KMS-11 (cell line): ENCODE measurements at regions not wholly inside any gene's neighbourhood (a gene's known extent, or its start where the extent isn't known, plus 50 kb on each side); places are given as distances from the start of the nearest gene placed in this dataset.
A peak's percentile ranks its signal among the peaks of the same experiment; 100 is the strongest.

Source experiments
- H2AFZ ChIP-seq: fragments of 200-600 bp; sonication (generic); 2 replicates; pipeline ENCODE4 v1.6.1; 2016; ENCODE audit warnings: antibody characterized with exemption, mixed run types, low read depth
- H3K27ac ChIP-seq: fragments of 200-600 bp; sonication (generic); 2 replicates; pipeline ENCODE4 v1.6.1; 2016; ENCODE audit warnings: mild to moderate bottlenecking, mixed run types
- H3K27me3 ChIP-seq: fragments of 200-600 bp; sonication (generic); 2 replicates; pipeline ENCODE4 v1.6.1; 2017; ENCODE audit warnings: mild to moderate bottlenecking, low read depth, mixed run types, moderate library complexity; ENCODE audit not compliant: insufficient read depth
- H3K36me3 ChIP-seq: fragments of 200-600 bp; sonication (generic); 2 replicates; pipeline ENCODE4 v1.6.1; 2017; ENCODE audit warnings: mild to moderate bottlenecking, mixed run types; ENCODE audit not compliant: insufficient read depth
- H3K4me1 ChIP-seq: fragments of 200-600 bp; sonication (generic); 2 replicates; pipeline ENCODE4 v1.6.1; 2016; ENCODE audit warnings: mild to moderate bottlenecking, low read depth, mixed run types; ENCODE audit not compliant: poor library complexity, severe bottlenecking
- H3K4me2 ChIP-seq: fragments of 200-600 bp; sonication (generic); 2 replicates; pipeline ENCODE4 v1.7.0; 2016; ENCODE audit warnings: mild to moderate bottlenecking, mixed run types
- H3K4me3 ChIP-seq: fragments of 200-600 bp; sonication (generic); IDR thresholded peaks from 2 replicates; pipeline ENCODE4 v1.6.1; 2017; ENCODE audit warnings: low read depth, low read length, mixed read lengths; ENCODE audit not compliant: insufficient read depth
- H3K79me2 ChIP-seq: fragments of 200-600 bp; sonication (generic); 2 replicates; pipeline ENCODE4 v1.6.1; 2016; ENCODE audit warnings: low read depth, mixed run types; ENCODE audit not compliant: insufficient read depth
- H3K9ac ChIP-seq: fragments of 200-600 bp; sonication (generic); 2 replicates; pipeline ENCODE4 v1.6.1; 2016; ENCODE audit warnings: mild to moderate bottlenecking, mixed run types
- H4K20me1 ChIP-seq: fragments of 200-600 bp; sonication (generic); 2 replicates; pipeline ENCODE4 v1.6.1; 2016; ENCODE audit warnings: mild to moderate bottlenecking, mixed run types; ENCODE audit not compliant: insufficient read depth
- CTCF ChIP-seq: fragments of 200-600 bp; sonication (generic); conservative IDR thresholded peaks from 2 replicates; pipeline ENCODE4 v1.6.1; 2017; ENCODE audit warnings: low read depth, mild to moderate bottlenecking, antibody characterized with exemption, low read length, moderate library complexity, mixed read lengths

GRCh38 chr6:14658886-14659561 lies 541.5 kb downstream of the CD83 start:
- H3K79me2 ChIP-seq = no peaks in the 10 kb centered on the region
- no peak for TF ChIP-seq CTCF
- H3K36me3 ChIP-seq = no peaks in the 10 kb centered on the region
- H3K27me3 ChIP-seq = no peaks in the 10 kb centered on the region
- no peak overlapping the region for H3K9ac ChIP-seq
- no peak overlapping the region for H3K4me3 ChIP-seq
- no peak overlapping the region for H3K4me2 ChIP-seq
- H3K27ac ChIP-seq = no peak overlapping the region
- H4K20me1 ChIP-seq = no peaks in the 10 kb centered on the region
- no peak overlapping the region for H2AFZ ChIP-seq
- peaks cover 17% of the 10 kb centered on the region for H3K4me1 ChIP-seq

- Histone ChIP-seq H3K4me3 (no peak overlapping the region), H3K27me3 (no peaks in the 10 kb centered on the region), H3K27ac (no peak overlapping the region), H3K36me3 (no peaks in the 10 kb centered on the region), H3K79me2 (no peaks in the 10 kb centered on the region), H4K20me1 (no peaks in the 10 kb centered on the region), H2AFZ (no peak overlapping the region), H3K4me1 (peaks cover 24% of the 10 kb centered on the region), H3K9ac (no peak overlapping the region), H3K4me2 (no peak overlapping the region)
- TF ChIP-seq CTCF = no peak
Measured at GRCh38 chr6:14659841-14660240, 542.3 kb downstream of the CD83 start.

- H3K4me3 ChIP-seq = no peak overlapping the region
- H3K27me3 ChIP-seq = no peaks in the 10 kb centered on the region
- no peaks in the 10 kb centered on the region for H3K36me3 ChIP-seq
- H3K79me2 ChIP-seq = no peaks in the 10 kb centered on the region
- H3K9ac ChIP-seq = no peak overlapping the region
- no peaks in the 10 kb centered on the region for H4K20me1 ChIP-seq
- peak overlapping the region; percentile 19; the same call in 1 of the 2 replicates for H3K4me2 ChIP-seq
- no peak for TF ChIP-seq CTCF
- no peak overlapping the region for H2AFZ ChIP-seq
- no peak overlapping the region for H3K27ac ChIP-seq
- peaks cover 24% of the 10 kb centered on the region for H3K4me1 ChIP-seq
Measured at GRCh38 chr6:14660806-14661579, 543.4 kb downstream of the CD83 start.

- Histone ChIP-seq H3K27ac (no peak overlapping the region), H3K4me1 (peaks cover 24% of the 10 kb centered on the region), H3K79me2 (no peaks in the 10 kb centered on the region), H2AFZ (no peak overlapping the region), H3K4me2 (0 out of 2 replicates have a peak overlapping the region, but pooled peaks have one; percentile 19), H3K36me3 (no peaks in the 10 kb centered on the region), H3K9ac (no peak overlapping the region), H3K27me3 (no peaks in the 10 kb centered on the region), H4K20me1 (no peaks in the 10 kb centered on the region), H3K4me3 (no peak overlapping the region)
- TF ChIP-seq CTCF = no peak
Measured at GRCh38 chr6:14661691-14662090, 544.1 kb downstream of the CD83 start.
